ACHN (cell line): ENCODE measurements at regions not wholly inside any gene's neighbourhood (a gene's known extent, or its start where the extent isn't known, plus 50 kb on each side); places are given as distances from the start of the nearest gene placed in this dataset.

ENCODE experiments used
- DNase-seq: peaks from one replicate; pipeline ENCODE4 v3.0.0-alpha.2; 2015
- in situ Hi-C: cut with HindIII; loops from 2 replicates; pipeline ENCODE4 v1.10.0; 2017; ENCODE audit warnings: low sequenced_read_pairs, low pct_ligation_motif_present, low pct_unique_long_range_greater_than_20kb

- in situ Hi-C loops, result no loop called here
- DNase-seq, result peak; percentile 41
Observed at GRCh38 chr12:4118017-4118510, 155.5 kb upstream of the CCND2 start.

DNA sequence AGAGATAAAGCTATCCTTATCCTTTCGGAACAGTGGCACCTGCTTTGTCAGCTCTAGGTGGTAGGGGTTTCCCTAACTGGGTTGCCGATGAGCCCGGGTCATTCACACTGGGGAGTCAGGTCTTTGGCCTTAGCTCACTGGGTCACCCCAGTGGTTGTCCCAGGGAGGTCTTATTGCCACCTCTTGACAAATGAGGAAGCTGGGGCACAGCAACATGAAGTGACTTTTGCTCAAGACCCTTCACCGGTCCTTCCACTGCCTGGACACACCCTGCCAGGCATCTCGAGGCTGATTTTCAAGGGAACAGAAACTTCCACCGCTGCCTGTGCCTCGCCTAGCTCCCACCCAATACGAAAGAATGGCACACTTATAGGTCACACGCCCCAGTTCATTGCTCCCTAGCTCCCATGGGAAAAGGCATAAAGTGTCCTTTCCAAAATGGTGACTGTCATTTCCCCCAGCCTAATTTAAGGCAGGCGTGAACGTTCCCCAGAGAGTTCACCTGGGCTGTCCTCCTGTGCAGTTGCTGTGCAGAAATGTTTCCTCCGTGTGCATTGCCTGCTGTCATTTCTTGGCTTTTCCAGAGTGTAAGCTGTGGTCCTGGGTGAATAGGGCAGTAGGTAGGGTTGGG, 156.1 kb upstream of the CCND2 start:
- in situ Hi-C loops, result no loop called here
- DNase-seq, result no peak

- in situ Hi-C loops, result no loop called here
- peak; percentile 57 for DNase-seq
Observed at GRCh38 chr12:4116251-4117111, 157.1 kb upstream of the CCND2 start.

- in situ Hi-C loops, result no loop called here
- no peak for DNase-seq
Observed at GRCh38 chr12:4115570-4115969, 158.0 kb upstream of the CCND2 start.

DNA sequence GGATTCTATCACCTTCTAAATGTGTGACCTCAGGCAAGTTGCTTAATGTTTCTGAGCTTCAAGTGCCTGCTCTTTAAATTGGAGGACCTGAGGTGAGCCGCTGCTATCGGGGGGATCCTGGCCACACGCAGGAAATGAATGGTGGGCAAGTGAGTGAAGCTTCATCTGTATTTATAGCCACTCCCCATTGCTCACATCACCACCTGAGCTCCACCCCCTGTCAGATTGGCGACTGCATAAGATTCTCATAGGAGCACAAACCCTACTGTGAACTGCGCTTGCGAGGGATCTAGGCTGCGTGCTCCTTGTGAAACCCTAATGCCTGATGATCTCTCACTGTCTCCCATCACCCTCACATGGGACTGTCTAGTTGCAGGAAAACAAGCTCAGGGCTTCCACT, 158.6 kb upstream of the CCND2 start:
- in situ Hi-C loops, result no loop called here
- DNase-seq, result no peak

DNA sequence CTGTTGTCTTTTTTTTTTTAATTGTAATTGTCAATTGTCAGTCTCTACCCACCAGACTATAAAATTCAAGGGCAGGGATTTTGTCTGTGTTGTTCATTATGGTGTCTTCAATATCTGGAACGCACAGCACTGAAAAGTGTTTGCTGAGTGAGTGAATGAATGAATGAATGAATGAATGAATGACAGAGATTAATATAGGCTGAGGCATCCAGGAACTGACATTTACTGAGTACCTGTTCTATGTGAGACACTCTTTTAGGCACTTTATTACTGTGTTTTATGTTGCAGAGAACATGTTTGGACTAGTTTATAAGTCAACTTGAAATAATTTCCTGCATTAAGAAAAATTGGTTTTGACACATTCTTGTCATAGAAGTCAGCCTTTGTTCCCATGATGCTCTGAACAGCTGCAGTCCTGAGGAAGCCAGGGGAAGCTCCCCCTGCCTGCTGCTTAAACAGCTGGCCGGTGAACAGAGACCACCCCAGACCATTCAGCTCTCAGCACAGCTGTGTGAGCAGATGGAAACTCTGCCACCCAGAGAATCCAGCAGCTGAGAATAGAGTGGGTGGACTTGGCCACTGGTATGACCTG, 160.7 kb upstream of the CCND2 start:
- in situ Hi-C loops, result no loop called here

DNA sequence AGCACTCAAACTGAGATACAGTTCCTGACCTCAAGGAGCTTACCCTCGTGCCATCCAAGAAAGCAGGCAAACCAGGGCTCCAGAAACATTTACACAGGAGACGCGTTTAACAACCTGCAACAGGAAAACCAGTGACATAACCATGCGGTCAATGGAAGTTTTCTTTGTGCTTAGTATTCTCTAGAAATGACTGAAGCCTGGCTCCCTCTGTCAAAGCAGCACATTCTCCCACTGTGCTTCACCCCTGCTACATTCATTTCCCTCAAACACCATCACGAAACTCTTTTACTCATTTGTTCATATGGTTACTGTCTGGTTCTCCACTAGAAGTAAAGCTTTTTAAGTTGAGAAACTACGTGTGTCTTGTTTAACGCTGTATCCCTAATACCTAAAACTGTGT, 161.3 kb upstream of the CCND2 start:
- no peak for DNase-seq
- in situ Hi-C loops, result no loop called here

More for the DNA sequence above, 160.7 kb upstream of the CCND2 start:
- no peak for DNase-seq

DNA sequence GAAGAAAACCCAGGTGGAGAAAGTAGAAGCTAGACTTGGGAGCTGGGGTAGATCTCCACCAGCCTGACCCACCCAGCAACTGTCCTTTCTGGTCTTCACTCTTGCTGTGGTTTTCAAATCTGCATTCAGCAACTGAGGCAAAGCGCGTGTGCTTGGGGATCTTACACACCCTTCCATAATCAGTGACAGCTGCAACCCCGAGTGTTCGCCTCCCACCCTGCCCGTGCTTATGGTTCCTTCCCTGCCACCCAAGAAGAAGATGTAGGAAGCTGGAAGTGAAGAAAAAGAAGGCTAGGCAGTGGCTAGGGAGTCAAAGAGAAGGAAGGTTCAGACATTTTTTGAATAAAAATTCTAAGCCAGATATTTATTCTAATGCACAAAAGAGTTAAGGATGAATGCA, 162.6 kb upstream of the CCND2 start:
- in situ Hi-C loops, result no loop called here
- DNase-seq, result no peak

- in situ Hi-C loops, result no loop called here
- DNase-seq, result no peak
Observed at GRCh38 chr12:4109826-4110225, 163.7 kb upstream of the CCND2 start.

GRCh38 chr12:4108803-4109345, 164.7 kb upstream of the CCND2 start:
- DNase-seq, result peak; percentile 25
- in situ Hi-C loops, result no loop called here

- in situ Hi-C loops, result no loop called here
- no peak for DNase-seq
Observed at GRCh38 chr12:4107911-4108697, 165.5 kb upstream of the CCND2 start.

DNA sequence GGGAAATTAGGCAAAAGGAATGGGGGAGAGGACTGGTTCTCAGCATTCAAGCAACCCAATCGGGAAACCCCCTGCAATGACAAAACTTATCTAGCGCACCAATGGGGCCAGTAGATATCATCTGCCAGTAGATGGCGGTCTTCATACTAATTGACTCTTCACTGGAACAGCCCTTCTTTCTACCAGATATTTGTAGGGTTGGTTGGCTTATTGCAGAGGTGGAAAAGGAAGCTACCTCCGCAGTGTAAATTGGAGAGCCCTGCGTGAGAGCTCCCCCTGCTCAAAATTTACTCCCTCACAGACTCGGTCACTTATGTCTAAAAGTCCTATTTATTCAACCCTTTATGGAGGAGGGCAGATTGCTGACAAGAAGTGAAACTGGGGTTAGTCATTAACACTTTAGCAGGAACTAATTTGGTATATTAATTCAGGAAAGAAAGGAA, 166.1 kb upstream of the CCND2 start:
- DNase-seq, result peak; percentile 82
- in situ Hi-C loops, result no loop called here

DNA sequence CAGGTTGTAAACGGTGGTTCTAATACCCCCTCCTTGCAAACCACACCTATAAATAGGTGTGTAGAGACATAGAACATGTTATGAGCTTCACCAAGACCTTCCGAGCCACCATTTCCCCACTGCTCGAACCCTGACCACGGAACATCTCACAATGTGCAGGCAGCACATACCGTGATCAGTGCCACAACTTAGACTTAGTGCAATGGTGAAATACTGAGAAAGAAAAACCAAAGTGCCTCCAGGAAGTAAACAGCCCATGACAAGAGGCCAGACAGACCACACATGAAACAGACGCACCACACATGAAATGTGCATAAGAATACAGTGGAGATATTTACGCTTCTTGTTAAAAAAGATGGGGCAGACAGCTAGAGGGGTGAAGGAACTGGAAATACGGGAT, 166.9 kb upstream of the CCND2 start:
- no peak for DNase-seq
- in situ Hi-C loops, result no loop called here

GRCh38 chr12:4104722-4105244, 168.8 kb upstream of the CCND2 start:
- DNase-seq, result no peak
- in situ Hi-C loops, result no loop called here

- in situ Hi-C loops, result no loop called here
- DNase-seq, result no peak
Observed at GRCh38 chr12:4099276-4099675, 174.3 kb upstream of the CCND2 start.

- no peak for DNase-seq
- in situ Hi-C loops, result no loop called here
Observed at GRCh38 chr12:4091016-4091743, 182.4 kb upstream of the CCND2 start.

GRCh38 chr12:4089956-4090355, 183.6 kb upstream of the CCND2 start:
- in situ Hi-C loops, result no loop called here
- no peak for DNase-seq

DNA sequence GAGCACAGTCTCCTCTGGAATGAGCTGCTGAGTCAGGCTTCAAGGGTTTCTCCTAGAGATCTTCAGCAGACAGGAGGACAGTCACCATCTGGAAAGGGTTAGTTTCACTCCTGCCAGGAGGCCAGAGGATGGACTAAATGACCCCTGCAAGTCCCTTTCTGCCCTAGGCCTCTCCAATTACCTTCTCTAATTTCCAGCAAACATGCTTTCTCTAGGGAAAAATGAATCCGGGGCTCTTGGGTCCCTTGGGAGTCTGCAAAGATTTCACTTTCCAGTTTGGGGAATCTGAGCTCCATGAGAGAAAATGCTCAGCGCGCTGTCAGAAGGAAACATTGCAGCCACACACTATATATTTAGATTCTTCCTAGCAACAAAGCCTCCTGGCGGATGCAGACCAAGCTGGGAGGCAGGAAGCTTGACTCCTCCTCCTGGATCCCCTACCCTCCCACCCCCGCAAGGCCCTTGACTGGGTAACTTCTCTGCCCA, 184.4 kb upstream of the CCND2 start:
- in situ Hi-C loops, result no loop called here
- DNase-seq, result no peak
